SJSA1 (cell line): ENCODE measurements at regions not wholly inside any gene's neighbourhood (a gene's known extent, or its start where the extent isn't known, plus 50 kb on each side); places are given as distances from the start of the nearest gene placed in this dataset.
"Not testable (repeated sequence)": the region's sequence is repeated elsewhere in the genome, so short reads cannot be mapped to it uniquely, and the experiment has no call there.

Source experiments
- DNase-seq, 2 experiments: peaks; one replicate each; pipeline ENCODE4 v3.0.0-alpha.2; 2015 to 2020; ENCODE audit warnings: low spot score in 2 of 2, low read depth in 1 of 2
- H3K27ac ChIP-seq: fragments of 250-450 bp; sonication (Bioruptor Pico); 2 replicates; pipeline ENCODE4 v1.5.1; 2020; ENCODE audit warnings: mild to moderate bottlenecking, moderate library complexity
- H3K27me3 ChIP-seq: fragments of 250-450 bp; sonication (Bioruptor Pico); replicated peaks from 2 replicates; pipeline ENCODE4 v1.5.1; 2020; ENCODE audit warnings: mild to moderate bottlenecking, moderate library complexity
- H3K36me3 ChIP-seq: fragments of 250-450 bp; sonication (Bioruptor Pico); 2 replicates; pipeline ENCODE4 v1.5.1; 2020; ENCODE audit warnings: mild to moderate bottlenecking
- H3K4me1 ChIP-seq: fragments of 250-450 bp; sonication (Bioruptor Pico); replicated peaks from 2 replicates; pipeline ENCODE4 v1.6.1; 2021; ENCODE audit warnings: mild to moderate bottlenecking
- H3K4me3 ChIP-seq: fragments of 250-450 bp; sonication (Bioruptor Pico); 2 replicates; pipeline ENCODE4 v1.5.1; 2020; ENCODE audit warnings: mild to moderate bottlenecking
- H3K9me3 ChIP-seq: fragments of 250-450 bp; sonication (Bioruptor Pico); replicated peaks from 2 replicates; pipeline ENCODE4 v1.5.1; 2020; ENCODE audit warnings: mild to moderate bottlenecking

DNA sequence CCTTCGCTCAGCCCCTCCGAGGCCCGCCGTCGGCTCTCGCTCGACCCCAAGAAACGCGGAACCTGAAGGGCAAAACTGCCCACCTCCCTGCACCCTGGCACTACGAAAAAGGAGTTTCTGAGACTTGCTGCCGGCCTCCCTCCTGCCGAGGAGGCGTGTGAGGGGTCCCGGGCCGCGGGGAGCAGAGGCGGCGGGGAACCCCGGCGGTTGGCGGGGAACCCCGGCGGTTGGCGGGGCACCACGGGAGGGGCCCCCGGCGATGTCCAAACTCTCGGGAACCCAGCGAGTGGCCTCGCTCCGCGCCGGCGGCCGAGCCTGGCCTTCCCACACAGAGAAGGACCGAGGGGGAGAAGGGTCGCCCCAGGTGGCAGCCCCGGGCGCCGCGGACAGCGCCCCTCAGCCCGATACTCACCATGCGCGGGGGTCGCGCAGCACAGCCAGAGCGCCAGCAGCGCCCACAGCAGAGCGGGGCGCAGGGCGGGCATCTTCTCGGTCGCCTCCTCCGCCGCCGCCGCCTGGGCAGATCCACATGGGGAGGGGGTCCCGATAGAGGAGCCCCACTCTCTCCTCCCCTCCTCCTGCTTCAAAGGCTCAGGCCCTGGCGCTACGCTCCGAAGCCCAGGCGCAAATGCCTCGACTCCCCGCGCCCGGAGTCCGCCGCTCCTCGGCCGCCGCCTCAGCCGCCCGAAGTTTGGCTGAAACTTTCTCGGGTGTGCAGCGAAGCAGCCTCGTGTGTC is 69.4 kb upstream of the NUDT4B start:
- not testable (repeated sequence) for H3K27me3 ChIP-seq, H3K36me3 ChIP-seq, H3K27ac ChIP-seq, H3K4me1 ChIP-seq, H3K9me3 ChIP-seq
- DNase-seq = peak; percentile 44 to 46
- H3K4me3 ChIP-seq = peak overlapping the region; percentile 42

DNA sequence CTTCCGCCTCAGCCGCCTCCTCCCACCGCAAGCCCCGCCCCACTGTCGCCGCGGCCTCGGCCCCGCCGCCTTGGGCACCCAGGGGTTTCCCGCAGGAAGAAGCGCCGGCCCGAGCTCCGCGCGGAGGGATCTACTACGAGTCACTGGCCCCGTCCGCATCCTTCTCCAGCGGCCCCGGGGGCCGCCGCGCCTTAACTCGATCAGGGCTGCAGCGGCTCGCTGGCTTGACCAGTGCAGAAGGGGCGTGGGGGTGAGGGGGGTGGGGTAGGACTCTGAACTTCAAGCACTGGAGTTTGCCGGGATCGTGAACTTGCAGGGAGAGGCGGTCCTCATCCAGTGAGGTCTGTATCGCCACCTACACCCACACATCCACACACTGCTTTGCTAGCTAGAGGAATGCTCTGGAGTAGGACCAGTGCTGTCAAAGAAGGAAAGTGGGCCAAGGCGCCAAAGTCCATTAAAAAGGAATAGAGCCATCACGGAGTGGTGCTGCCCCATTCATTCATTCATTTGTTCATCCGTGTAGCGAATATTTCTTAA is 68.7 kb upstream of the NUDT4B start:
- H3K27me3 ChIP-seq, H3K9me3 ChIP-seq, H3K36me3 ChIP-seq, DNase-seq, H3K27ac ChIP-seq, H3K4me1 ChIP-seq: not testable (repeated sequence)
- H3K4me3 ChIP-seq = peak overlapping the region; percentile 42

DNA sequence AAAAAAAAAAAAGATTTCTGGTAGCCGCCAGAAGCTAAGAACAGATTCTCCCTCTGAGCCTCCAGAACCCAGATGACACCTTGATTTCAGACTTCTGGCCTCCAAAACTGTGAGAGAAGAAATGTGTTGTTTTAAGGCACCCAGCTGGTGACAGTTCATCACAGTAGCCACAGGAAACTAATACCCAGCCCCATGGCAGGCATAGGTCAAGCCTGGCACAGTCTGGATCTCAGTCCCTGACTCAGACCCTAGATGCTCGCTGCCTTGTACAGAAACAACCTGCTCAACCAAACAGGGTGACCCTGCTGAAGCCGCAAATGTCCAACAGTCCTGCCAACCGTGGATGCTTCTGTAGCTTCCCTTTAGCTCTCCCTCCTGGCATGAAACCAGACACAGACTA is 61.8 kb upstream of the NUDT4B start:
- not testable (repeated sequence) for H3K4me3 ChIP-seq, H3K27ac ChIP-seq, H3K4me1 ChIP-seq, DNase-seq, H3K9me3 ChIP-seq, H3K27me3 ChIP-seq, H3K36me3 ChIP-seq

GRCh38 chr1:148687376-148687775 is 61.2 kb upstream of the NUDT4B start:
- not testable (repeated sequence) for H3K36me3 ChIP-seq, H3K9me3 ChIP-seq, DNase-seq, H3K27ac ChIP-seq, H3K4me1 ChIP-seq, H3K27me3 ChIP-seq, H3K4me3 ChIP-seq
